Activated naive CD8-positive, alpha-beta T cell treated with anti-CD3 and anti-CD28 coated beads for 36 hours (primary cell): ENCODE measurements at regions not wholly inside any gene's neighbourhood (a gene's known extent, or its start where the extent isn't known, plus 50 kb on each side); places are given as distances from the start of the nearest gene placed in this dataset.

ENCODE experiments used
- DNase-seq: peaks from one replicate; pipeline ENCODE4 v3.0.0; 2021
- H3K27ac Mint-ChIP-seq: one replicate; pipeline ENCODE4 v1.8.0; 2022; ENCODE audit warnings: mild to moderate bottlenecking, moderate library complexity, mixed read lengths
- H3K27me3 Mint-ChIP-seq: one replicate; pipeline ENCODE4 v1.8.0; 2022; ENCODE audit warnings: mild to moderate bottlenecking, mixed read lengths
- H3K36me3 Mint-ChIP-seq: one replicate; pipeline ENCODE4 v1.8.0; 2021; ENCODE audit warnings: mild to moderate bottlenecking, mixed read lengths
- H3K4me1 Mint-ChIP-seq: one replicate; pipeline ENCODE4 v1.8.0; 2021; ENCODE audit warnings: mixed read lengths
- H3K4me3 Mint-ChIP-seq: one replicate; pipeline ENCODE4 v1.8.0; 2022; ENCODE audit warnings: mild to moderate bottlenecking, moderate library complexity, mixed read lengths
- H3K9me3 Mint-ChIP-seq: one replicate; pipeline ENCODE4 v1.8.0; 2022; ENCODE audit warnings: mixed read lengths

GRCh38 chr22:48397531-48398180, 1430.0 kb downstream of the BRD1 start:
- Mint-ChIP-seq H3K4me1 (no peaks in the 10 kb centered on the region), H3K27me3 (peaks cover 5% of the 10 kb centered on the region), H3K36me3 (no peaks in the 10 kb centered on the region), H3K4me3 (no peak overlapping the region), H3K9me3 (no peaks in the 10 kb centered on the region), H3K27ac (no peak overlapping the region)
- DNase-seq: no peak

GRCh38 chr22:48396785-48397530, 1430.7 kb downstream of the BRD1 start:
- Mint-ChIP-seq H3K9me3 (no peaks in the 10 kb centered on the region), H3K36me3 (no peaks in the 10 kb centered on the region), H3K27me3 (peaks cover 5% of the 10 kb centered on the region), H3K4me3 (no peak overlapping the region), H3K4me1 (no peaks in the 10 kb centered on the region), H3K27ac (no peak overlapping the region)
- DNase-seq: no peak

GRCh38 chr22:48396091-48396784, 1431.4 kb downstream of the BRD1 start:
- Mint-ChIP-seq H3K27me3 (peaks cover 5% of the 10 kb centered on the region), H3K27ac (no peak overlapping the region), H3K9me3 (no peaks in the 10 kb centered on the region), H3K4me1 (no peaks in the 10 kb centered on the region), H3K36me3 (no peaks in the 10 kb centered on the region), H3K4me3 (no peak overlapping the region)
- no peak for DNase-seq

GRCh38 chr22:48395201-48395600, 1432.5 kb downstream of the BRD1 start:
- Mint-ChIP-seq H3K27me3 (peaks cover 5% of the 10 kb centered on the region), H3K4me3 (no peak overlapping the region), H3K36me3 (no peaks in the 10 kb centered on the region), H3K4me1 (no peaks in the 10 kb centered on the region), H3K9me3 (no peaks in the 10 kb centered on the region), H3K27ac (no peak overlapping the region)
- no peak for DNase-seq

- peaks cover 5% of the 10 kb centered on the region for H3K27me3 Mint-ChIP-seq
- DNase-seq: no peak
These were observed 1432.9 kb downstream of the BRD1 start for GRCh38 chr22:48394787-48395186.

GRCh38 chr22:48393885-48394284, 1433.8 kb downstream of the BRD1 start:
- no peaks in the 10 kb centered on the region for H3K36me3 Mint-ChIP-seq
- H3K27me3 Mint-ChIP-seq: no peaks in the 10 kb centered on the region
- no peak overlapping the region for H3K27ac Mint-ChIP-seq
- no peaks in the 10 kb centered on the region for H3K9me3 Mint-ChIP-seq
- DNase-seq: no peak
- H3K4me1 Mint-ChIP-seq: no peaks in the 10 kb centered on the region
- H3K4me3 Mint-ChIP-seq: no peak overlapping the region

More at GRCh38 chr22:48394787-48395186, 1432.9 kb downstream of the BRD1 start:
- H3K27ac Mint-ChIP-seq: no peak overlapping the region
- no peaks in the 10 kb centered on the region for H3K9me3 Mint-ChIP-seq
- H3K36me3 Mint-ChIP-seq: no peaks in the 10 kb centered on the region
- H3K4me1 Mint-ChIP-seq: no peaks in the 10 kb centered on the region
- no peak overlapping the region for H3K4me3 Mint-ChIP-seq

- Mint-ChIP-seq H3K4me3 (no peak overlapping the region), H3K27ac (no peak overlapping the region), H3K36me3 (no peaks in the 10 kb centered on the region), H3K9me3 (no peaks in the 10 kb centered on the region), H3K4me1 (no peaks in the 10 kb centered on the region), H3K27me3 (no peaks in the 10 kb centered on the region)
- DNase-seq: no peak
These were observed 1434.7 kb downstream of the BRD1 start for GRCh38 chr22:48393041-48393370.

- Mint-ChIP-seq H3K36me3 (no peaks in the 10 kb centered on the region), H3K4me3 (no peak overlapping the region)
These were observed 1435.9 kb downstream of the BRD1 start for GRCh38 chr22:48391820-48392219.

GRCh38 chr22:48391171-48391711, 1436.4 kb downstream of the BRD1 start:
- DNase-seq: no peak
- Mint-ChIP-seq H3K27ac (no peak overlapping the region), H3K36me3 (no peaks in the 10 kb centered on the region), H3K27me3 (no peaks in the 10 kb centered on the region), H3K9me3 (peaks cover under 1% of the 10 kb centered on the region), H3K4me3 (no peak overlapping the region), H3K4me1 (no peaks in the 10 kb centered on the region)

More at GRCh38 chr22:48391820-48392219, 1435.9 kb downstream of the BRD1 start:
- Mint-ChIP-seq H3K9me3 (no peaks in the 10 kb centered on the region), H3K27me3 (no peaks in the 10 kb centered on the region), H3K27ac (no peak overlapping the region), H3K4me1 (no peaks in the 10 kb centered on the region)
- no peak for DNase-seq

GRCh38 chr22:48389916-48390315, 1437.8 kb downstream of the BRD1 start:
- Mint-ChIP-seq H3K4me1 (no peaks in the 10 kb centered on the region), H3K9me3 (peaks cover 9% of the 10 kb centered on the region)
- no peak for DNase-seq

GRCh38 chr22:48382197-48382596, 1445.5 kb downstream of the BRD1 start:
- Mint-ChIP-seq H3K36me3 (no peaks in the 10 kb centered on the region), H3K9me3 (peaks cover 17% of the 10 kb centered on the region), H3K27me3 (peaks cover 5% of the 10 kb centered on the region), H3K4me1 (no peaks in the 10 kb centered on the region), H3K27ac (no peak overlapping the region), H3K4me3 (no peak overlapping the region)
- DNase-seq: no peak

More at GRCh38 chr22:48389916-48390315, 1437.8 kb downstream of the BRD1 start:
- Mint-ChIP-seq H3K27ac (no peak overlapping the region), H3K4me3 (no peak overlapping the region), H3K27me3 (no peaks in the 10 kb centered on the region), H3K36me3 (no peaks in the 10 kb centered on the region)

- Mint-ChIP-seq H3K9me3 (peaks cover 7% of the 10 kb centered on the region), H3K27me3 (peaks cover 15% of the 10 kb centered on the region), H3K4me1 (no peaks in the 10 kb centered on the region), H3K4me3 (no peak overlapping the region), H3K27ac (no peak overlapping the region), H3K36me3 (no peaks in the 10 kb centered on the region)
- DNase-seq: no peak
These were observed 1447.5 kb downstream of the BRD1 start for GRCh38 chr22:48380016-48380665.

GRCh38 chr22:48379371-48379770, 1448.3 kb downstream of the BRD1 start:
- no peak overlapping the region for H3K27ac Mint-ChIP-seq
- H3K4me1 Mint-ChIP-seq: no peaks in the 10 kb centered on the region
- peaks cover 4% of the 10 kb centered on the region for H3K9me3 Mint-ChIP-seq
- no peaks in the 10 kb centered on the region for H3K36me3 Mint-ChIP-seq
- H3K27me3 Mint-ChIP-seq: peaks cover 15% of the 10 kb centered on the region
- DNase-seq: no peak
- H3K4me3 Mint-ChIP-seq: no peak overlapping the region

- no peaks in the 10 kb centered on the region for H3K9me3 Mint-ChIP-seq
- H3K4me1 Mint-ChIP-seq: no peaks in the 10 kb centered on the region
- H3K36me3 Mint-ChIP-seq: no peaks in the 10 kb centered on the region
- no peak overlapping the region for H3K4me3 Mint-ChIP-seq
- H3K27me3 Mint-ChIP-seq: peaks cover 15% of the 10 kb centered on the region
- DNase-seq: no peak
- H3K27ac Mint-ChIP-seq: no peak overlapping the region
These were observed 1449.0 kb downstream of the BRD1 start for GRCh38 chr22:48378673-48379072.
